ENCODE measurements at regions not wholly inside any gene's neighbourhood (a gene's known extent, or its start where the extent isn't known, plus 50 kb on each side); places are given as distances from the start of the nearest gene placed in this dataset.

DNA sequence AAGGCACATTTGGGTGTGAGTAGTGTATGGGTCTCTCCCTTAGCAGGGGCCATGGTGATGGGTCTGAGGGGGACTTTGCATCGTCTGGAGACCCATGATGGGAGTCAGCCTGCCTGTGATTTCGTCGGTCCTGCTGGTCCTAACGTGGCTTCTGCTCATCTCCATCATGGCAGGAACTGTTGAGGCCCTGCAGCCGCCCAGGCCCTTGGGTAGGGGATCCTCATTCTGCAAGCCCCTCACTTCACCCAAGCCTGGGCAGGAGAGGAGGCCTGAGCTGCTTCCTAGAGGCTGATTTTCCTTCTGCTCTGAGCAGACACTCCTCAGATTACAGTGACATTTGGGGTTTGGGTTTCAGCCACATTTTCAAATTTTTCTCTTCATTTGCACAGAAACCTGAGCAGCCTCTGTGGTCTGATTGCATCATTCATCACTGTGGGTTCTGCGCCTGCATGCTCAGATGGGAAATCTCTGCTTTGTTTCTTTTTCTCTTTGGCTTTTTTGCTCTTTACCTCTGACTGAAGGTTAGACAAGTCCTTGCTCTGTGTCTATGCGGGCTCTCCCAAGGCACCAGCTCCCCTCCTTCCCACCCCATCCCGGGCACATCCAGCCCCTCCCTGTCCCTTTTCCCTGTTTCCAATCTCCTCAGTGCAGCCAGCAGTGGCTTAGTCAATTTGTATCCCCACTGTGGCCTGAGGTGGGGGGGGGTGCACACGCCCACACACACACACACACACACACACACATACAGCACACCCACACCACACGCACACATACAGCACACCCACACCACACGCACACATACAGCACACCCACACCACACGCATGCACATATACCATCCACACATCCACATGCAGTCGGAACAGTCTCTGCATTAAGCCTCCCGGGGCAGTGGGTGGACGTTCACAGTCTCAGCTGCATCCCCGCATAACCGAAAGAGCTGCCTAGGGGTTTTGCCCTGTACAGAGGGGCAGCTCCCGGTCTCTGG, 305.4 kb upstream of the HS6ST1 start:
- Histone ChIP-seq H3K4me1 (ENCODE audit: insufficient read depth, low read length) (peaks cover 23% of the 10 kb centered on the region), H3K9me3 (ENCODE audit: low read depth, low read length) (no peaks in the 10 kb centered on the region), H4K20me1 (ENCODE audit: insufficient read depth, low read length) (no peaks in the 10 kb centered on the region), H3K36me3 (ENCODE audit: insufficient read depth, low read length) (no peaks in the 10 kb centered on the region), H3K79me2 (ENCODE audit: insufficient read depth, low read length) (no peaks in the 10 kb centered on the region), H3K27ac (ENCODE audit: low read depth, low read length) (no peak overlapping the region), H3K27me3 (ENCODE audit: insufficient read depth, low read length) (peaks cover 6% of the 10 kb centered on the region), H3K4me3 (ENCODE audit: insufficient read depth, low read length) (peak overlapping the region; percentile 14), H2AFZ (ENCODE audit: low read length) (no peak overlapping the region), H3K4me2 (ENCODE audit: insufficient read depth, low read length) (peak overlapping the region; percentile 53)
- TF ChIP-seq, protein P1, sequence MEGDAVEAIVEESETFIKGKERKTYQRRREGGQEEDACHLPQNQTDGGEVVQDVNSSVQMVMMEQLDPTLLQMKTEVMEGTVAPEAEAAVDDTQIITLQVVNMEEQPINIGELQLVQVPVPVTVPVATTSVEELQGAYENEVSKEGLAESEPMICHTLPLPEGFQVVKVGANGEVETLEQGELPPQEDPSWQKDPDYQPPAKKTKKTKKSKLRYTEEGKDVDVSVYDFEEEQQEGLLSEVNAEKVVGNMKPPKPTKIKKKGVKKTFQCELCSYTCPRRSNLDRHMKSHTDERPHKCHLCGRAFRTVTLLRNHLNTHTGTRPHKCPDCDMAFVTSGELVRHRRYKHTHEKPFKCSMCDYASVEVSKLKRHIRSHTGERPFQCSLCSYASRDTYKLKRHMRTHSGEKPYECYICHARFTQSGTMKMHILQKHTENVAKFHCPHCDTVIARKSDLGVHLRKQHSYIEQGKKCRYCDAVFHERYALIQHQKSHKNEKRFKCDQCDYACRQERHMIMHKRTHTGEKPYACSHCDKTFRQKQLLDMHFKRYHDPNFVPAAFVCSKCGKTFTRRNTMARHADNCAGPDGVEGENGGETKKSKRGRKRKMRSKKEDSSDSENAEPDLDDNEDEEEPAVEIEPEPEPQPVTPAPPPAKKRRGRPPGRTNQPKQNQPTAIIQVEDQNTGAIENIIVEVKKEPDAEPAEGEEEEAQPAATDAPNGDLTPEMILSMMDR (IDR thresholded peaks at IDR 0.05; ENCODE audit: extremely low read depth, low read depth, low read length): no peak
- DNase-seq (ENCODE audit: insufficient read length, low spot score, missing footprints): peak; percentile 98

- Histone ChIP-seq H3K27me3 (ENCODE audit: insufficient read depth, low read length) (peaks cover 6% of the 10 kb centered on the region), H2AFZ (ENCODE audit: low read length) (no peak overlapping the region), H3K9me3 (ENCODE audit: low read depth, low read length) (no peaks in the 10 kb centered on the region), H3K36me3 (ENCODE audit: insufficient read depth, low read length) (no peaks in the 10 kb centered on the region), H3K79me2 (ENCODE audit: insufficient read depth, low read length) (no peaks in the 10 kb centered on the region), H3K27ac (ENCODE audit: low read depth, low read length) (no peak overlapping the region), H3K4me1 (ENCODE audit: insufficient read depth, low read length) (peaks cover 23% of the 10 kb centered on the region), H3K4me2 (ENCODE audit: insufficient read depth, low read length) (no peak overlapping the region), H4K20me1 (ENCODE audit: insufficient read depth, low read length) (no peaks in the 10 kb centered on the region), H3K4me3 (ENCODE audit: insufficient read depth, low read length) (no peak overlapping the region)
- peak; percentile 59 for DNase-seq (ENCODE audit: insufficient read length, low spot score, missing footprints)
- TF ChIP-seq, protein P1 (IDR thresholded peaks at IDR 0.05; ENCODE audit: extremely low read depth, low read depth, low read length): no peak
These were observed 306.3 kb upstream of the HS6ST1 start for GRCh38 chr2:128624956-128625355.

- H3K9me3 ChIP-seq (ENCODE audit: low read depth, low read length): no peaks in the 10 kb centered on the region
- H3K36me3 ChIP-seq (ENCODE audit: insufficient read depth, low read length): no peaks in the 10 kb centered on the region
- H3K4me3 ChIP-seq (ENCODE audit: insufficient read depth, low read length): no peak overlapping the region
- peaks cover 6% of the 10 kb centered on the region for H3K27me3 ChIP-seq (ENCODE audit: insufficient read depth, low read length)
- peaks cover 23% of the 10 kb centered on the region for H3K4me1 ChIP-seq (ENCODE audit: insufficient read depth, low read length)
- no peak overlapping the region for H3K27ac ChIP-seq (ENCODE audit: low read depth, low read length)
- H3K4me2 ChIP-seq (ENCODE audit: insufficient read depth, low read length): no peak overlapping the region
- TF ChIP-seq, protein P1 (IDR thresholded peaks at IDR 0.05; ENCODE audit: extremely low read depth, low read depth, low read length): no peak
- no peak overlapping the region for H2AFZ ChIP-seq (ENCODE audit: low read length)
- no peaks in the 10 kb centered on the region for H3K79me2 ChIP-seq (ENCODE audit: insufficient read depth, low read length)
- peak; percentile 2 for DNase-seq (ENCODE audit: insufficient read length, low spot score, missing footprints)
- no peaks in the 10 kb centered on the region for H4K20me1 ChIP-seq (ENCODE audit: insufficient read depth, low read length)
These were observed 306.8 kb upstream of the HS6ST1 start for GRCh38 chr2:128625421-128625820.
